ENCODE measurements at regions not wholly inside any gene's neighbourhood (a gene's known extent, or its start where the extent isn't known, plus 50 kb on each side); places are given as distances from the start of the nearest gene placed in this dataset.

GRCh38 chr6:92216717-92217116 lies 1202.6 kb downstream of the EPHA7 start:
- no peak for FAIRE-seq
- intact Hi-C loops (cut with micrococcal nuclease; ENCODE audit: unreplicated experiment) = no loop called here
- no peak for DNase-seq (ENCODE audit: low read depth, low spot score)
- Histone ChIP-seq H3K79me2 (ENCODE audit: control insufficient read depth, insufficient read depth, low read length) (no peaks in the 10 kb centered on the region), H3K4me1 (ENCODE audit: control insufficient read depth, insufficient read depth, low read length) (no peaks in the 10 kb centered on the region), H3K9me3 (replicated peaks; ENCODE audit: control insufficient read depth, insufficient read depth, low read length) (no peaks in the 10 kb centered on the region), H3K27me3 (replicated peaks in 1 of 2; ENCODE audit: control insufficient read depth in 2 of 2, insufficient read depth in 2 of 2, low read length in 1 of 2) (no peaks in the 10 kb centered on the region), H3K9ac (ENCODE audit: control insufficient read depth, insufficient read depth, low read length) (no peak overlapping the region), H3K36me3 (ENCODE audit: control insufficient read depth in 2 of 2, insufficient read depth in 2 of 2, low read length in 1 of 2) (no peaks in the 10 kb centered on the region), H2AFZ (ENCODE audit: control insufficient read depth, low read depth, low read length) (no peak overlapping the region), H3K4me2 (ENCODE audit: control insufficient read depth, insufficient read depth) (no peak overlapping the region), H3K4me3 (no peak overlapping the region), H3K27ac (ENCODE audit: control insufficient read depth, insufficient read depth) (no peak overlapping the region), H4K20me1 (ENCODE audit: control insufficient read depth, insufficient read depth) (no peaks in the 10 kb centered on the region)
- no peak for ATAC-seq
- 0% methylated on average over 1 of the region's 1 CpG for WGBS (ENCODE audit: insufficient coverage, insufficient replicate concordance, low lambda C conversion rate, missing lambda C conversion rate)
- POLR2A ChIA-PET = no interaction called here
- in situ Hi-C loops (cut with MboI) = no loop called here
- BruUV-seq (replicated peaks) = no TSS peak
- RAD21 ChIA-PET (ENCODE audit: unreplicated experiment) = interaction anchor here (1.4 kb wide), 1 partner anchor 12 kb away, joined by 3 read pairs; no protein-coding TSS in a partner anchor
- SMC1A ChIA-PET (ENCODE audit: uncharacterized antibody, unreplicated experiment) = no interaction called here
- CTCF ChIA-PET = no interaction called here
- TF ChIP-seq TCF12 (IDR thresholded peaks at IDR 0.05; ENCODE audit: low read depth, low read length) (no peak), RAD21 (IDR thresholded peaks at IDR 0.05; ENCODE audit: insufficient read depth, low read depth, low read length) (no peak), FOS (IDR thresholded peaks at IDR 0.05; ENCODE audit: borderline replicate concordance, extremely low read depth, insufficient read length) (no peak), MEF2A (IDR thresholded peaks at IDR 0.05; ENCODE audit: insufficient read depth, low read depth, low read length) (no peak), NRF1 (conservative IDR thresholded peaks at IDR 0.05; ENCODE audit: low read depth, low read length) (no peak), ESRRA (IDR thresholded peaks at IDR 0.05; ENCODE audit: low read length) (no peak), JUND (IDR thresholded peaks at IDR 0.05; ENCODE audit: low read depth, low read length) (no peak), ELK1 (IDR thresholded peaks at IDR 0.05; ENCODE audit: low read depth, low read length) (no peak)

- no peak overlapping the region for H3K27ac ChIP-seq (ENCODE audit: control insufficient read depth, insufficient read depth)
- intact Hi-C loops (cut with micrococcal nuclease; ENCODE audit: unreplicated experiment) = no loop called here
- H3K4me3 ChIP-seq = no peak overlapping the region
- H4K20me1 ChIP-seq (ENCODE audit: control insufficient read depth, insufficient read depth) = no peaks in the 10 kb centered on the region
- BruUV-seq (replicated peaks) = no TSS peak
- H3K36me3 ChIP-seq (ENCODE audit: control insufficient read depth in 2 of 2, insufficient read depth in 2 of 2, low read length in 1 of 2) = no peaks in the 10 kb centered on the region
- no peak for TF ChIP-seq GATAD2B (conservative IDR thresholded peaks at IDR 0.05; ENCODE audit: low read depth)
- TF ChIP-seq SREBF1 (IDR thresholded peaks at IDR 0.05; ENCODE audit: low read length) = no peak
- no peak for TF ChIP-seq CBX5 (IDR thresholded peaks at IDR 0.05; ENCODE audit: low read depth)
- TF ChIP-seq TCF12 (IDR thresholded peaks at IDR 0.05; ENCODE audit: low read depth, low read length) = no peak
- TF ChIP-seq ATF7 (IDR thresholded peaks at IDR 0.05; ENCODE audit: low read depth) = peak; percentile 75
- ChIA-PET RAD21 (ENCODE audit: unreplicated experiment) (no interaction called here), SMC1A (ENCODE audit: uncharacterized antibody, unreplicated experiment) (interaction anchor here (0.8 kb wide), 1 partner anchor 12 kb away, joined by 3 read pairs; no protein-coding TSS in a partner anchor), CTCF (interaction anchor here (0.7 to 1.1 kb wide), 3 partner anchors 10 to 62 kb away, joined by 3 to 4 read pairs (median 3); no protein-coding TSS in a partner anchor), POLR2A (no interaction called here)
- H3K4me2 ChIP-seq (ENCODE audit: control insufficient read depth, insufficient read depth) = no peak overlapping the region
- H3K27me3 ChIP-seq (replicated peaks in 1 of 2; ENCODE audit: control insufficient read depth in 2 of 2, insufficient read depth in 2 of 2, low read length in 1 of 2) = no peaks in the 10 kb centered on the region
- ATAC-seq (peak; percentile 76), FAIRE-seq (no peak), DNase-seq (ENCODE audit: low read depth, low spot score) (no peak)
- H3K9me3 ChIP-seq (replicated peaks; ENCODE audit: control insufficient read depth, insufficient read depth, low read length) = no peaks in the 10 kb centered on the region
- H2AFZ ChIP-seq (ENCODE audit: control insufficient read depth, low read depth, low read length) = no peak overlapping the region
- H3K79me2 ChIP-seq (ENCODE audit: control insufficient read depth, insufficient read depth, low read length) = no peaks in the 10 kb centered on the region
- H3K4me1 ChIP-seq (ENCODE audit: control insufficient read depth, insufficient read depth, low read length) = no peaks in the 10 kb centered on the region
- in situ Hi-C loops (cut with MboI) = no loop called here
- H3K9ac ChIP-seq (ENCODE audit: control insufficient read depth, insufficient read depth, low read length) = no peak overlapping the region
Measured at GRCh38 chr6:92201618-92202017, 1217.7 kb downstream of the EPHA7 start.

Data from GM12878 (cell line).